NCI-H1105 (cell line): ENCODE measurements at regions not wholly inside any gene's neighbourhood (a gene's known extent, or its start where the extent isn't known, plus 50 kb on each side); places are given as distances from the start of the nearest gene placed in this dataset.

ENCODE experiments used
- DNase-seq: peaks from one replicate; lab custom pipeline; 2025; lab: John Stamatoyannopoulos, UW

GRCh38 chr15:67892559-67893377 is 52.9 kb upstream of the RNU6-1 start:
- no peak for DNase-seq

- DNase-seq = no peak
Measured at GRCh38 chr15:67895237-67895636, 55.4 kb upstream of the RNU6-1 start.

GRCh38 chr15:67897646-67898339 is 57.9 kb upstream of the RNU6-1 start:
- no peak for DNase-seq

GRCh38 chr15:67899596-67900283 is 59.9 kb upstream of the RNU6-1 start:
- no peak for DNase-seq

GRCh38 chr15:67900621-67901147 is 60.8 kb upstream of the RNU6-1 start:
- no peak for DNase-seq

- DNase-seq = no peak
Measured at GRCh38 chr15:67901922-67902321, 62.1 kb upstream of the RNU6-1 start.

- no peak for DNase-seq
Measured at GRCh38 chr15:67902579-67903009, 62.7 kb upstream of the RNU6-1 start.

GRCh38 chr15:67903708-67904107 is 63.9 kb upstream of the RNU6-1 start:
- DNase-seq = no peak

GRCh38 chr15:67905628-67906027 is 65.8 kb upstream of the RNU6-1 start:
- no peak for DNase-seq

GRCh38 chr15:67906382-67906781 is 66.5 kb upstream of the RNU6-1 start:
- no peak for DNase-seq

GRCh38 chr15:67907184-67907723 is 67.4 kb upstream of the RNU6-1 start:
- DNase-seq = no peak

- DNase-seq = no peak
Measured at GRCh38 chr15:67908756-67909155, 68.9 kb upstream of the RNU6-1 start.

GRCh38 chr15:67911727-67912126 is 71.9 kb upstream of the RNU6-1 start:
- DNase-seq = no peak

GRCh38 chr15:67914028-67914427 is 74.2 kb upstream of the RNU6-1 start:
- no peak for DNase-seq

GRCh38 chr15:67914537-67915460 is 75.0 kb upstream of the RNU6-1 start:
- peak; percentile 35 for DNase-seq

GRCh38 chr15:67915461-67916374 is 75.9 kb upstream of the RNU6-1 start:
- peak; percentile 75 for DNase-seq

- DNase-seq = no peak
Measured at GRCh38 chr15:67916565-67916964, 76.7 kb upstream of the RNU6-1 start.

- DNase-seq = no peak
Measured at GRCh38 chr15:67917037-67917436, 77.2 kb upstream of the RNU6-1 start.

GRCh38 chr15:67917636-67918035 is 77.8 kb upstream of the RNU6-1 start:
- DNase-seq = no peak

GRCh38 chr15:67918205-67918861 is 78.5 kb upstream of the RNU6-1 start:
- no peak for DNase-seq
